A172 (cell line): ENCODE measurements at regions not wholly inside any gene's neighbourhood (a gene's known extent, or its start where the extent isn't known, plus 50 kb on each side); places are given as distances from the start of the nearest gene placed in this dataset.

ENCODE experiments used
- DNase-seq: peaks from one replicate; pipeline ENCODE4 v3.0.0-alpha.2; 2015; ENCODE audit warnings: low spot score

DNA sequence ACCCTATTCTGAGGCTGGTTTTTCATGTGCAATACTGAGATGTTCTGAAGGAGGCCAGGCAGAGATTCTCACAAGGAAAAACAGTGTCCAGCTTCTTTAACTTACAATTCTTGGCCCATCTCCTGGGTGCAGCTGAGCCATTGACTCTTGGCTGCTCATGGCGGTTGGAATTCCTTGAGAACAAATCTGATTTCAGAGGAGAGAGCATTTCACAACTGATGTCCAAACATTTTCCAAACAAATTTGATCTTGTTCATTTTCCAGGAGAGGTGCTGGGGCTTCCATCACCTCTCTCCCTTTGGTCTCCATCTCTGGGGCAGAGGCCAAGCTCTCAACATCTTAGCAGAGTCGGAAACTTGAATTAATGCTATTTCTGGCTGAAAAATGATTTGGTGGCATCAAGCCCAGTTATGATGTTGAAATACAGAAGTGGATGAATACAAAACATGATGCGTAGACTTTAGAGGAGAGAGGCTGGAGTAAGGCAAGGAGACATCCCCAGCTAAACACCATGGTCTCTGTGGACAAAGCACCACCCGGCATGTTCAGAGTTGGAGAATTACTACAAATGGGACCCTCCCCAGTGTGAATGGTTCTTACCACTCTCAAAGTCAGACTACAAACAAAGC is 593.0 kb downstream of the VRK1 start:
- no peak for DNase-seq

DNA sequence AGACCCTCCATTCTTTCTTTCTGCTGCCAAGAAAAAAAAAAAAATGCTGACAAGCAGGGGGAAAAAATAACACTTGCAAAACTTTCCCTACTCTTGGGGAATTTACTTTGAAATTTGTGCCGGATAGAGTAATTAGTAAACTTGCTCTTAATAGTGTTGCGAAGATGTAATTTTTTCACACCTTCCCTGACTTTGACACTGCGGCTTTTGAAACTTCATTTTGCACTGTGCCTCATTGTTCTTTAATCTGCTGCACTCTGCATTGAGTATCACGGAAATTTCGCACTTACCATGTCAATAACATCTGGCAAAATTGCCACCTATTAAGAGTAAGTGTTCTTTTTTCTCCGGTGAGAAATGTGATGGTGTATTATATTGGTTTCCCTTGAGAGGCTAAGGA is 596.1 kb downstream of the VRK1 start:
- no peak for DNase-seq

DNA sequence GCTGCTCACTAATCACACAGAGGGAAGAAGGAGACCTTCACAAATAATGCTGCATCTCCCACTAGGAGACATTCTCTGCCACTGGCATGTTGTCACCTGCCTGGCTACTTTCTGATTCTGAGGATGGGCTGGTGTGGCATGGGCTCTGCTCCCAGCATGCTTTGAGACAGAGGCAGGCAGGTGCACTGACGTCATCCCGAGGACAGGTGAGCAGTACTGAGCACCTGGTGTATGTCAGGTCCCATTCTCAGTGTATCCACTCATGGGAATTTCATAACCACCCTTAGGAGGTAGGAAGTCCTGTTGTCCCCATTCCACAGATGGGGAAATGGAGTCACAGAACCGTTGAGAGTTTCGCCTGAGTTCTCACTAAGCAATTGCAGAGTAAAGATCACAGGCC is 597.9 kb downstream of the VRK1 start:
- DNase-seq: no peak

DNA sequence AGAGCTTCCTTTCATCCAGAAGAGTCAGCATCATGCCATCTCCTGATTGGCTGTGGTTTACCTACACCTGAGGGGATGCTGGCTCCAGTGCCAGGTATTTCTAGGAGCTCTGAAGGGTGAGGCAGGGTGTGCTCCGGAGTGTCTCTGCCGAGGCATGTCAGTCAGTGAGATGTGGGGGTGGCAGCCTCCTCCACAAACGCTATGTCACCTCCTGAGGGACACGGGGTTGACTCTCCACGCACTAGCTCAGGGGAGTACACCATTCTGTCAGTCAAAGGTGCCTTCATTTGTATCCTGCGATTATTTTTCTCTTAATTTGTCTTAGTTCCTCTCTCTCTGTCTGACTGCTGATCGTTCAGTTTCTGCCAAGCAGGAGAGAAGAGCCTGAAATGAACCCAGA is 604.5 kb downstream of the VRK1 start:
- DNase-seq: no peak

DNA sequence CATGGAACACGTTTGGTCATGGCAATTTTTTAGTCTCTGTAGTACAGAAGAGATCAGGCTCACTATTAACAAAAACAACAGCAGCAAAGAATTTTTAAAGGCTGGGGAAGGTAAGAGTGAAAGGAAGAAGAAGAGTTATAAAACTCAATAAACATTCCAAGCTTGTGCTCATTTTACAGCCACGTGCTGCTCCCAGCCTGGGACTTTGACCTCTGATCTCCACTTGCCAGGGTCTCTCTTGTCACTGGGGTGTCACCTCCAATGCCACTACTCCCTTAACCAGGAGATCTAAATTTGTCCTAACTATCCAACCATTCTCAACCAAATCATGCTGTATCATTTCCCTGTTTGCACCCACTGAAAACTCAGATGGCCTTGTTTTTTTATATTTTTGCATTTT is 605.1 kb downstream of the VRK1 start:
- no peak for DNase-seq

DNA sequence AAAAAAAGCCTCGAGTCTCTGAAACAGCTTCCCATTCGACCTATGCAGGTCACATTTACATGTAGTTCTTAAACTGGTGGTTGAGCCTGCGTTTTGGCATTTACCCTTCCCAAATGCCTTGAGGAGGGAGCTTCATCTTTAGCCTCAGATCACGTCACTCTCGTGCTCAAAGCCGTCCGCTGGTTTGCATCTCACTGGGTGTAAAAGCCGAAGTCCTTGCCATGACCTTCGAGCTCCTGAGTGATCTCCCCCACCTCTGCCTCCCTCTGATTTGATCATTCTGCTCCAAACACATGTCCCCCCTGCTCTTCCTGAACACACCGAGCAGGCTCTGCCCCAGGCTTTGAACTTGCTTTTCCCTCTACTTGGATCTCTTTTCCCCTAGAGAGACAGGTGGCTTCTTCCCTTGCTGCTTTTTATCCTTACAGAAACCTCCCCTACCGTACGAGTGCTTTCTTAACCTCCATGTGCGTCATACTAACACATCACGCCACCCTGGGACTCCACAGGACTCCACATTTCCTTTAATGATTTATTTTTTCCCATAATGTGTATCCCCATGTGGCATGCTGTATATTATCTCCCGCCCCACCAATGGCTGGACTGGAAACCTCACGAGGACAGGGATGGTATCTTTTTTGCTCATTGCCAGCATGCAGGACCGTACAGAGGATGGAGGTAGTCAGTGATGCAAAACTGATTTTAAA is 610.7 kb downstream of the VRK1 start:
- DNase-seq: no peak

DNA sequence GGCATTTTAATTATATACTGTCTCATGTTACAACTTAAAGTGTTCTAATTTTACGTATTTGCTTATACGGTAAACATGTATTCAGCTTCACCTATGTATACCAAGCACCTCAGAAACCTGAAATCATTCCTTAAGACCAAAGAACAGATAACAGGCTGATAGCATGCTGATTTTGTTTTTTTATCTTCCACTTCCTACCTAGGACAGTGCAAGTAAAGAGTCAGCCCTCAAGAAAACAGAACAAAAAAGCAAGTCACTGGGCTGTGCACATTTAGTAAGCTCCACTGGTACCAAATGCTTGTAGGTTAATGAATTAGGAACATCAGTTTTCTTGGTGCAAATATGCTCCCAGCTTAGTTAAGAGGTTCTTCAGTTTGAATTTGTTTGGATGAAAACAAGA is 611.3 kb downstream of the VRK1 start:
- DNase-seq: no peak

DNA sequence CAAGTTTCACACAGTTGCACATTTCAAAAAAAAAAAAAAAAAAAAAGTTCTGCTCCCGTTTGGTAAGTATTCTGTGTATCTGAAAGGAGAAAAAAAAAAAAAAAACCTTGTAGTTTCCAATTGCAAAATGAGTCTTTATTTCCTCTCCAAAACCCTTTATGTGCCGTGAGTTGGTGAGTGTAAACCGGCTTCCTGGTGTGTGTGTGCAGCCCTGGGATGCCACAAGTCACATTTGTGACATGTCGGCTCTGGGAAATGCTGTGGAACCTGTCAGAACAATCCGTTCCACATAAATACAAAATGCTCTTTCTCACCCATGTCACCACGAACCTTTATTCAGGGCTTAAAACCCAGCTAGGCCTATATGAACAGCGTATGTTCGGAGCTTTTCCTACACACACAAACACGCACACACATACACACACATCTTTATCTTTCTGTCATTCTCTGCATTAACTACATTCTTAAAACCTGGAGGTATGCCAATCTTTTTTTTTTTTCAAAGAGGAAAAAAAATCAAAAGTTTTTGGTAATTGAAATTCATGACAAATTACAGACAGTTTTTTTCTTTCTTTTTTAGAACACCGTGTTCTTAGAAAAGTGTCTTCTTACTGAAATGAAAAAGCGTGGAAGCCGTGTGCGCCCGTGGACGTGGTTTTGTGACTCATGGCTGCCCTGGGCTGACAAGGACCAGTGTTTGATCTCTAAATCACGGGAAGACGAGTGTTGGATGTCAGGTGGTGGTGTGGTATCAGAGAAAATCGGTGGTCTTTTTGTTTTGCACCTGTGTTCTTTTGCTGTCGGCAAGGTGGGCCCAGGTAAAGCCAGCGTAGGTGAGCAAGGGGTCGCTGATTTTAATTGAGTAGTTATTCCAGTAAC is 612.0 kb downstream of the VRK1 start:
- DNase-seq: no peak

DNA sequence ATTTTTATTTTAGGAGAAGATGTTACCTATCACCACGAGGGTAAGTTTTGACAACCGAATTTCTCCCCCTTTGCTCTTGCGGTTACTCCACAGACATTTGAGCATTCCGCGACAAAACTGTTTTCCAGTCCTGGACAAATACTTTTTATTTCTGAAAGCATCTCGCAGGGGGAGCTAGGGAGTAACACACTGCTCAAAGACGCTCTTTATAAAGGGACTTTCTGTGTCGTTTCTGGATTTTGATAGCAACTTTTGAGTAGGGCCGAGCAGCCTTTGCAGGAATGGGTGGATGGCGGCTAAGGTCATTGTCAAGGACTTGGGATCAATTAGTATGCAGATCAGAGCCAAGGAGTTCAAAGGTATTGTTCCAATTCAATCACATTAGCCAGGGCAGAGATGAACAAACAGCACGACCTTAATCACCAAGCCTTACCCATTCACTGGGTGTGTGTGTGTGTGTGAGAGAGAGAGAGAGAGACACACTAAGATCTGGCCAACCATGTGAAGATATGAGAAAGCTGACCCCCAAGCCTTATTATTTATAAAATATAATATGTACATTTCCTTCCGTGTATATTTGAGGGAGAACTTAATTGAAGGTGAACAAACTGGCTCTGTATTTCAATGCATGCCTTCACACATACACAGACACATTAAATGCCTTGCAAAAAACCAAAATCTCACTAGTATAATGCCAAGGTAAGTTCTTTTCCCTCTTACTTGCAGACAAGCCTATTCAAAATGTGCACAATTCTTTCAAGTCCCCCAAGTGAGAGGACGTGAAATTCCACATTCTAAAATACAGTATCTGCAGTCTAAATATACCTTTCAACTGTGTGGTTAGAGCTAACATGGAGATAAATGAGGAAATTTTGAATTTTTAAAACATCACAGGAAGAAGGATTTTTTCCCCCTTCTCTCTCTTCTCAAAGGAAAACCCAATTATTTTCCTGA is 613.8 kb downstream of the VRK1 start:
- no peak for DNase-seq

DNA sequence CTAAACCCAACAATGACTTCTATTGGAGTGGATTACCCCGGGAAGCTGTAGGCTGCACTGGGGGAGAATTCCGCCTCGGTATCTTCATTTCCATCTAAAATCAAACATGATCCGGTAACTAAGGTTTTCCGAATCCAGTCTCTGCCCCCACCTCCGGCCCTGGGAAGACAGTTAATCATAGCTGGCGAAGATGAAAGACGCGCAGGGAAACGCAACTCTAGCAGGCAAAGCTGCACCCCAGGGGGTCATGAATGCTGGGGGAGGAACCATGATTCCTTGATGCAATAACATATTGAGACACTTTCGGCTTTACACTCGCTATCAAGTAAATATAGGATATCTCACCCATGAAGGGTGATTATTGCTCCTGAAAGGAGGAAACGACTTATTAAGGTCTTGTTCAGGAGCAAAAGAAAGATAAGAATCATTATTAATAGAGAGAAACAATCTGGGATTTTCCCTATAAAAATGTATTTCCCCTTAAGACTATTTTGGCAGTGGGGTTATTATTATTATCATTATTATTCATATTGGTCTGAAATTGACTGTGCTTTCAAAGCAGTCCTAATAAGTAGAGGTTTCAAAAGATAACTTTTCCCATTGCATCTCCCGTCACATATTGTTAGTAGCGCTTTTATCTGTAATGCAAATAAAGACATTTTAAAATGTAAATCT is 614.9 kb downstream of the VRK1 start:
- DNase-seq: no peak

DNA sequence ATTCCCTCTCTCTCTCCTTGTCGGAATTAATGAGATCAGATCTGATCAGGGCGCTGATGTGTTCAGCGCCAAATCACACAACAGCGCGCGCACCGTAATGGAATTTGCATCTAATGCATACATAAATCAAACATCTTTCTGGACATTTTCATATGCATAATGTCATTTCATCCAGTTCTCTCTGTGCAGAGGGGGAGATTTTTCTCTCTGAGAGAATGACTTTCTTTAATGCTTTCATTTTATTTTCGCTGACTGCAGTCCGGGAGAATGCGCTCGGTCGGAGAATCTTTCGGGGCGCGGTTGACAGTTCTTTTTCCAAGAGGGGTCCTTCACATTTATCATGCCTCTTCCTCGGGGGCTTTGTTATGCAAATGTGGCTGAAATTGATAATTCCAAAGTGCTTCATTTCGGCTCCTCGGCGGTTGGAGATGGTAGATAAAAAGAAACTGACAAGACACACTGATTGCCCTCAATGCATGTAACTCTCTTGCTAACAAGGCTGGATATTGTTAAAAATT is 615.9 kb downstream of the VRK1 start:
- no peak for DNase-seq

DNA sequence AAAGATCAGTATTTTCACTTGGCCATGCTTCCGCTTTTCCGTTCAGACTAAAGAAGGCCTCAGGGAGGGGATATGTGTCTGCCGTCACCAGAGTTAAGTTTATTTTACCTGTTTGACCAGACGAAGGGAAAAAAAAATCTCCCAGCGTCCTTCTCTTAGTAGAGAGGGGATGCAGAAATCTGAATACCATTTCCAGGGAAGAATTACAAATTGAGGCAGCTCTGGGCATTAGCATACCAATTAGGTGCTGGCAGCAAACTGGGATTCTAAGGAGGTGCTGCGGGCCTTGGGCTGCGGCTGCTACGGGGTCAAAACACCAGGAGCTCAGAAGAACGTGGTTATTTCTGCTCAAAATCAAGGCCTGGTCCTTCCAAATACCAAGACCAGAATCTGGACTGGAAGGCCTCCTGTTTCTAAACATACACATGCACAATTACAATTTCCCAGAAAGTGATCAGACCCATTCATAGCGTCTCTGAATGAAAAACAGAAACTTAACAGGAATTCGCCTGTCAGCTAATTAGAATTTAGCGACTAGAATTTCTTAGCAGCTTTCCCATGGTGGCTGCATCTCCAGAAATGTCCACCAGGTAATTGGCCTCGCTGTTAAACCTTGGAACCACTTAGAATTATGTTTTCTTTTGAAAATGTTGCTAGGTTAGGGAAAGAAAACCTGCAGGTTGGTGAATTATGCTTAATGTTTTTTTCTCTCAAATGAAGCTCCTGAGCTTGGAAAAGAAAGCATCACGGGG is 617.0 kb downstream of the VRK1 start:
- DNase-seq: no peak

DNA sequence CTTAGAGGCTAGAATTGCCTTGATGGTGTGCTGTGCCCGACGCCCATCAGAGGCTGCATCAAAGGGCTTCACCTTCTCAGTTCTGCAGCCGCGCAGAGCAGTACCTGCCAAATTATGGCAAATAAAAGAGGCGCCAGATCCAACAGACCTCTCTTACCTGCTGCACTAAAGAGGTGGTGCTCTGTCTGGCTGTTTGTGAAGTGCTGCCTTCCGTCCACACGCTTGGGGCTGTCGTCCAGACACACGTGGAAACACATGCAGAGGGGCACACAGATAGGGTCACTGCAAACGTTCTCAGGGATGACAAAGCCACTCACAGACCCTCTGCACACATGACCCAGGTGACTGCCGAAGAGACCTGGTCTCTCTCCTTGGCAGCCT is 617.5 kb downstream of the VRK1 start:
- no peak for DNase-seq

DNA sequence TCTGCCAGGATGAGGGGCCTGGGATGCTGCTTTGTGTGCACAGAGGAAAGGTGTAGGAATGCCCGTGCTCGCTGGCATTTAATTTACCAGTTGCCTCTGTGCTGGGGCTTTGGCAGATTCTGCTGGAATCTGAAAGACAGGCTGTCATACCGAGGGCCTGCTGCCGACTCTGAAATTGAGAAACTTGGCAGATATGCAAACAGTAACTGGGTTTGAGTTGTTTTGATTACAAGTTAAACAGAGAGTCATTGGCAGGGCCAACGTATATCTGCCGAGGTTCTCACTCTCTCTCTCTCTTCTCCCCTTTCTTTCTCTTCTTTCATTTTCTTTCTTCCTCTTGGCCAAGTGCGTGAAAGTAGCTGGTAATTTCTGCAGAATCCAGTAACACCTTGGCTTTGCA is 618.7 kb downstream of the VRK1 start:
- DNase-seq: no peak

DNA sequence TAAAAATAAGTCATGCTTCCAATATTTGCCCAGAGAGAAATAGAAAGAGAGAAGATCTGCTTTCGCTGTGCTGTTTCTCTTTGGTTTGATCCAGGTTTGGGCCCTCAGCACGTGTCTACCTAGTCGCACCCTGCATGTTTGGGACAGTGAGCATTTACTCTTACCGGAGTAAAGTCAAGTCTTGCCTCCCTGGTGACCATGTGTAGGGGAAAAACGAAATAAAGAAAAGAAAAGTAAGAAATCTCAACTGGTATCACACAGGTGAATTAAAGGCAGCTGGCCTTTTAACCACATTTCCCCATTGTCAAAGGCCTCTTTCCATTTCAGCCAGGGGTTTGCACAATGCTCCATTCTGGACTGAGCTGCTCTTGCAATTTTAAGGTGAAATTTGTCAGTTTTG is 619.4 kb downstream of the VRK1 start:
- no peak for DNase-seq

DNA sequence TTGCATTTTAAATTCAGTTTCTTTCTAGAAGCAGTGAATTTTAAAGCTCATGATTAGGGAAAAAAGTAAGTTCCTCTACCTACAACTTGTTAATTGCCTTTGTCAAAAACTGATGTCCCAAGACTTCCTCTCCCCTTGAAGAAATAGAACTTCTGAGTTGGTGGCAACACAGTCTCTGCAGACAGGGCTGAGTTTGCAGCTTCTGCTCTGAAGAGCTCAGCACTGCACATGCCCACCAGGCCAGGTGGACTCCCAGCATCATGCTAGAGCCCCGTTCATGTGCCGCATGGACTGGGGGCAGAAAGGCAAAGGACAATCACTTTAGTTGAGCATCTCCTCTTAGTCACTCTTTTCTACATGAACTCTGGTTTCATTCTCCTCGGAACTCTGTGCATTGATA is 620.1 kb downstream of the VRK1 start:
- no peak for DNase-seq

DNA sequence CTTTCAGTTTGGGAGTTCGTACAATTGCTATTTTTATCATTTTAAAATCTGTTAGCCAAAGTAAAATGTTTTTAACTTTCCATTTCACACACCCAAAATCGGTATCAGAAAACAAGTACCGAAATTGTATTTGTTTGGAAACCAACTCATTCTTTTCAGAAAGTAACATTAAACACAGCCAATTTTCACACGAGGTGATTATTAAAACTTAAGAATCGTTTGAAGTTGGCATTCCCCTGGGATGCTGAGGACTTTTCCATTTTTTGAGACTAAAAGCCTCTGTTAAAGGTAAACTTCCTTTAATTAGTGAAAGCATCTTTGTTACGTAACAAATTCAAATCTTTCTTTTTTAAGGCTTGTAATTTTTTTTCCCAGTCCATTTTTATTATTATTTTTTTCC is 623.0 kb downstream of the VRK1 start:
- DNase-seq: no peak

DNA sequence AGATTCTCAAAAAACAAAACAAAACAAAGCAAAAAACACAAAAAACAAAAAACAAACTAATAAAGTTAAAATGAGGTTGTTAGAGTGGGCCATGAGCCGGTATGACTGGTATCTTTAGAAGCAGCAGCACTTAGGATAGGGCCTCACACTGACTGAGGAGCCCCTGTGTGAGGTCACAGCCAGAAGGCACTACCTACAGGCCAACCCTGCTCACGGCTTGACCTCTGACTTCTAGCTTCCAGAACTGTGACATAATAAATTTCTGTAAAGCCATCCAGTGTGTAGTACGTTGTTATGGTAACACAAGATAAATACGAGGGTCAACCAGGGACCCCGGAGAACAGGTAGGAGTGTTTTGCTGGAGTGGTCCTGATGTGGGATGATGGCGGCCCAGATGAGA is 629.6 kb downstream of the VRK1 start:
- DNase-seq: no peak

DNA sequence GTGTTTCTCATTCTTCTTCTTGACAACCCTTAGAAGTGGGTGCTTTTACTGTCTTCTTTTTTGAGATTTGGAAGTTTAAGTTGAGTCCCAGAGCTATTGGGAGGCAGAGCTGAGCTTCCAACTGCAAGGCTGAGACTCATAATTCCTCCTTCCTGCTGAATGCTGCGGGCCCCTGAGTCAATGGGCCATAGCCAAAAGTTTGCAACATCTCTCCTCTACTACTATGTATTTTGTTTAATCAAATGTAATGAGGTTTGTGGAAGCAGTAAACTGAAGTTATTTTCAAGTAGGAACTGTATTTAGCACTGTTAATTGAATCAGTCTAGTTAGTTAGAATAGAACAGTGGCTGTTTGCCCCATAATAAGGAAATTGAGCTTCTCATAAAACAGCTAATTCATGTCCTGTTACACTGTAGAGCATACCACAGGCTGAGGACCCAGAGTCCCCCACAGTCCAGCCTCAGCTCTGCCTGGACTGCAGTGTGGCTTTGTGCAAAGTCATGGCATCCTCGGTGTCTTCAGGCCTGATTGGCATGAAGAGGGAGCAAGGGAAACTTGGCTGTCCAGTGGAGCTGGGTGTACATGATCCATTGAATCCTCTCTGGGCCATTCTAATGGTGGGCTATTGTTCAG is 631.7 kb downstream of the VRK1 start:
- no peak for DNase-seq

DNA sequence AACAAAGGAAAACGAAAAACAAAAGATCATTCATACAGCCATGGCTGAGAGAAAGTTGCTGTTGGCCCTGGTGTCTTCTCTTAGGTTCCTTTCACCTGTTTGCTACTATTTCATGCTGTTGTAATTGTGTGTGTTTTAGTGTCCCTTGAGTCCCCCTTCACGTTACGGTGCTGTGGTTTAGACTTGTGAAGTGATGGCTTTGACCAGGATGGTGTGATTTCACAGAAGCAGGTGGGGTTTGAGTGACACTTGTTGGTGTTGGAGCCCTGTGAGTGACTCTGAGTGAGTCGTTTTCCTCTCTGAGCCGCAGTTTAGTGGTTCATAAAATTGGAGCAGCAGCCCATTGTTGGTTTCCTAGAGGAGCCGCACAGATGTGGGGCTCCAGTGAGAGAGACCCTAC is 635.4 kb downstream of the VRK1 start:
- DNase-seq: no peak
